Neural cell (in vitro differentiated cells): ENCODE measurements at regions not wholly inside any gene's neighbourhood (a gene's known extent, or its start where the extent isn't known, plus 50 kb on each side); places are given as distances from the start of the nearest gene placed in this dataset.

ENCODE experiments used
- EZH2 ChIP-seq: fragments of 200-600, 300-800 bp; shearing (Covaris generic), sonication (generic); IDR thresholded peaks from 2 replicates; pipeline ENCODE4 v1.6.1; 2014; ENCODE audit warnings: antibody characterized with exemption, low read length, borderline replicate concordance, mild to moderate bottlenecking; ENCODE audit not compliant: insufficient read depth, poor library complexity, severe bottlenecking
- RAD21 ChIP-seq: fragments of 450-650 bp; conservative IDR thresholded peaks from 2 replicates; pipeline ENCODE4 v1.6.1; 2014; ENCODE audit warnings: antibody characterized with exemption, mild to moderate bottlenecking, moderate library complexity
- TF ChIP-seq, protein P1 (sequence below): fragments of 450-650 bp; IDR thresholded peaks from 2 replicates; pipeline ENCODE4 v1.5.1; 2014; ENCODE audit warnings: antibody characterized with exemption, mild to moderate bottlenecking, moderate library complexity; ENCODE audit not compliant: poor library complexity, severe bottlenecking
- TF ChIP-seq, protein P2 (sequence below): IDR thresholded peaks from 2 replicates; pipeline ENCODE4 v1.6.1; 2012; ENCODE audit warnings: borderline replicate concordance

DNA sequence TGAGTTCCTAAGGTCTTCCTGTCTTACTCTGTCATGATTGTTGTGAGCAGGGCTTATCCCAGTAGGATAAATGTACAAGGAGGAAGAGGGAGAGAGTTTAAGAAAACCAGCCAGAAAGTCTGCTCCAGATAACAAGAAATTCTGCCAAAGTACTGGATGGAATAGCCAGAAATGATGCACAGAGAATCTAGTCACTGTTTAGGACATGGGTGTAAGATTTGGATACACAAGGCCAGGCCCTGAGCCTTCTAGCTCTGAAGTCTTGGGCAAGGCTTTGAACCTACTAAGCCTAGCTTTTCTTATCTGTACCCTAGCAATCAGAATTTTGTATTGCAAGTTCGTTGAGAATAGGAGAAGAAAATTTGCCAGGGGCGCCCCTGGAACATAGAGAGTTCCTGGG is 180.4 kb upstream of the ROPN1 start:
- TF ChIP-seq, protein P1, sequence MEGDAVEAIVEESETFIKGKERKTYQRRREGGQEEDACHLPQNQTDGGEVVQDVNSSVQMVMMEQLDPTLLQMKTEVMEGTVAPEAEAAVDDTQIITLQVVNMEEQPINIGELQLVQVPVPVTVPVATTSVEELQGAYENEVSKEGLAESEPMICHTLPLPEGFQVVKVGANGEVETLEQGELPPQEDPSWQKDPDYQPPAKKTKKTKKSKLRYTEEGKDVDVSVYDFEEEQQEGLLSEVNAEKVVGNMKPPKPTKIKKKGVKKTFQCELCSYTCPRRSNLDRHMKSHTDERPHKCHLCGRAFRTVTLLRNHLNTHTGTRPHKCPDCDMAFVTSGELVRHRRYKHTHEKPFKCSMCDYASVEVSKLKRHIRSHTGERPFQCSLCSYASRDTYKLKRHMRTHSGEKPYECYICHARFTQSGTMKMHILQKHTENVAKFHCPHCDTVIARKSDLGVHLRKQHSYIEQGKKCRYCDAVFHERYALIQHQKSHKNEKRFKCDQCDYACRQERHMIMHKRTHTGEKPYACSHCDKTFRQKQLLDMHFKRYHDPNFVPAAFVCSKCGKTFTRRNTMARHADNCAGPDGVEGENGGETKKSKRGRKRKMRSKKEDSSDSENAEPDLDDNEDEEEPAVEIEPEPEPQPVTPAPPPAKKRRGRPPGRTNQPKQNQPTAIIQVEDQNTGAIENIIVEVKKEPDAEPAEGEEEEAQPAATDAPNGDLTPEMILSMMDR, result no peak
- TF ChIP-seq, protein P2, sequence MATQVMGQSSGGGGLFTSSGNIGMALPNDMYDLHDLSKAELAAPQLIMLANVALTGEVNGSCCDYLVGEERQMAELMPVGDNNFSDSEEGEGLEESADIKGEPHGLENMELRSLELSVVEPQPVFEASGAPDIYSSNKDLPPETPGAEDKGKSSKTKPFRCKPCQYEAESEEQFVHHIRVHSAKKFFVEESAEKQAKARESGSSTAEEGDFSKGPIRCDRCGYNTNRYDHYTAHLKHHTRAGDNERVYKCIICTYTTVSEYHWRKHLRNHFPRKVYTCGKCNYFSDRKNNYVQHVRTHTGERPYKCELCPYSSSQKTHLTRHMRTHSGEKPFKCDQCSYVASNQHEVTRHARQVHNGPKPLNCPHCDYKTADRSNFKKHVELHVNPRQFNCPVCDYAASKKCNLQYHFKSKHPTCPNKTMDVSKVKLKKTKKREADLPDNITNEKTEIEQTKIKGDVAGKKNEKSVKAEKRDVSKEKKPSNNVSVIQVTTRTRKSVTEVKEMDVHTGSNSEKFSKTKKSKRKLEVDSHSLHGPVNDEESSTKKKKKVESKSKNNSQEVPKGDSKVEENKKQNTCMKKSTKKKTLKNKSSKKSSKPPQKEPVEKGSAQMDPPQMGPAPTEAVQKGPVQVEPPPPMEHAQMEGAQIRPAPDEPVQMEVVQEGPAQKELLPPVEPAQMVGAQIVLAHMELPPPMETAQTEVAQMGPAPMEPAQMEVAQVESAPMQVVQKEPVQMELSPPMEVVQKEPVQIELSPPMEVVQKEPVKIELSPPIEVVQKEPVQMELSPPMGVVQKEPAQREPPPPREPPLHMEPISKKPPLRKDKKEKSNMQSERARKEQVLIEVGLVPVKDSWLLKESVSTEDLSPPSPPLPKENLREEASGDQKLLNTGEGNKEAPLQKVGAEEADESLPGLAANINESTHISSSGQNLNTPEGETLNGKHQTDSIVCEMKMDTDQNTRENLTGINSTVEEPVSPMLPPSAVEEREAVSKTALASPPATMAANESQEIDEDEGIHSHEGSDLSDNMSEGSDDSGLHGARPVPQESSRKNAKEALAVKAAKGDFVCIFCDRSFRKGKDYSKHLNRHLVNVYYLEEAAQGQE, result no peak
- no peak for TF ChIP-seq EZH2
- no peak for TF ChIP-seq RAD21
